ENCODE measurements at regions not wholly inside any gene's neighbourhood (a gene's known extent, or its start where the extent isn't known, plus 50 kb on each side); places are given as distances from the start of the nearest gene placed in this dataset.
A peak's percentile ranks its signal among the peaks of the same experiment; 100 is the strongest.

GRCh38 chr10:2076528-2076927, 339.2 kb upstream of the ADARB2 start:
- DNase-seq (ENCODE audit: low spot score) (peak; percentile 33), ATAC-seq (peak; percentile 55; the same call in 1 of the 2 replicates)
- POLR2A ChIA-PET = interaction anchor here (0.5 kb wide), 1 partner anchor 10 kb away, joined by 4 read pairs; no protein-coding TSS in a partner anchor
- Mint-ChIP-seq H3K27me3 (ENCODE audit: low read depth) (no peaks in the 10 kb centered on the region), H3K4me3 (no peak overlapping the region), H3K9me3 (peaks cover 11% of the 10 kb centered on the region), H3K36me3 (no peaks in the 10 kb centered on the region), H3K4me1 (no peaks in the 10 kb centered on the region), H3K27ac (no peak overlapping the region)
- TF ChIP-seq RORB (CRISPR knock-in tag; IDR thresholded peaks at IDR 0.05) = no peak
- CTCF ChIA-PET = interaction anchor here (0.5 to 1.7 kb wide), 2 partner anchors 61 to 234 kb away, joined by 3 read pairs; no protein-coding TSS in a partner anchor

GRCh38 chr10:2067015-2067414, 329.7 kb upstream of the ADARB2 start:
- Mint-ChIP-seq H3K9me3 (peaks cover 44% of the 10 kb centered on the region), H3K4me3 (no peak overlapping the region), H3K4me1 (peaks cover 5% of the 10 kb centered on the region), H3K27me3 (ENCODE audit: low read depth) (peaks cover 5% of the 10 kb centered on the region), H3K36me3 (peaks cover 37% of the 10 kb centered on the region), H3K27ac (no peak overlapping the region)
- POLR2A ChIA-PET = no interaction called here
- no peak for ATAC-seq
- no peak for DNase-seq (ENCODE audit: low spot score)
- CTCF ChIA-PET = no interaction called here
- no peak for TF ChIP-seq PREB (CRISPR knock-in tag; IDR thresholded peaks at IDR 0.05; ENCODE audit: borderline replicate concordance)
- TF ChIP-seq RELA (CRISPR knock-in tag; IDR thresholded peaks at IDR 0.05; ENCODE audit: borderline replicate concordance) = no peak
- no peak for TF ChIP-seq E2F5 (CRISPR knock-in tag; IDR thresholded peaks at IDR 0.05)
- TF ChIP-seq ZSCAN18 (CRISPR knock-in tag; IDR thresholded peaks at IDR 0.05) = no peak
- no peak for TF ChIP-seq ELF4 (CRISPR knock-in tag; IDR thresholded peaks at IDR 0.05; ENCODE audit: low read depth)
- TF ChIP-seq FOXK1 (CRISPR knock-in tag; IDR thresholded peaks at IDR 0.05) = no peak
- no peak for TF ChIP-seq ZNF416 (CRISPR knock-in tag; IDR thresholded peaks at IDR 0.05)
- no peak for TF ChIP-seq ARID4B (CRISPR knock-in tag; IDR thresholded peaks at IDR 0.05; ENCODE audit: borderline replicate concordance)
- no peak for TF ChIP-seq ZNF281 (CRISPR knock-in tag; IDR thresholded peaks at IDR 0.05)
- no peak for TF ChIP-seq ZNF671 (CRISPR knock-in tag; IDR thresholded peaks at IDR 0.05)
- TF ChIP-seq MAX (CRISPR knock-in tag; IDR thresholded peaks at IDR 0.05) = no peak
- no peak for TF ChIP-seq CREM (CRISPR knock-in tag; IDR thresholded peaks at IDR 0.05)
- TF ChIP-seq TEAD4 (CRISPR knock-in tag; IDR thresholded peaks at IDR 0.05) = no peak
- TF ChIP-seq PRDM15 (CRISPR knock-in tag; IDR thresholded peaks at IDR 0.05) = no peak
- no peak for TF ChIP-seq NR1H2 (CRISPR knock-in tag; IDR thresholded peaks at IDR 0.05)
- TF ChIP-seq ZNF512 (CRISPR knock-in tag; IDR thresholded peaks at IDR 0.05; ENCODE audit: borderline replicate concordance) = no peak
- TF ChIP-seq HMGA2 (CRISPR knock-in tag; IDR thresholded peaks at IDR 0.05) = no peak
